ENCODE measurements at regions not wholly inside any gene's neighbourhood (a gene's known extent, or its start where the extent isn't known, plus 50 kb on each side); places are given as distances from the start of the nearest gene placed in this dataset.

DNA sequence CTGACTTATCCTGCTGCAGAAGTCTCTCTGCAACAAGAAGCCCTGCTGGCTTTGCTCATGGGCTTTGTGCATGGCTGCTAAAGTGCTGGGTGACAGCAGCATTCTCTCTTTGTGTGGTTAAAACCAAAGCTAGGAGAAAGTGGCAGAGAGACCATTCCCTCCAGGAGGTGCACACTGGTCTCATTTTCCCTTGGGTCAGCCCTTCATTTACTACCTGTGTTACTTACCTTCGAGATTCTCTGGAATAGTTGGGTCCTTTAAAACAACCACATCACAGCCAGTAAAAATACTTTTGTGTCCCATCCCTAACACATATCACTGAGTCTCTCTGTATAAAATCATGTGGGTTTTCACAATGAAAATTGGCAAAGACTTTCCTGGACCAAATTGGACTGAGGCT, 315.5 kb downstream of the IRX1 start:
- peaks cover 5% of the 10 kb centered on the region for H3K4me1 Mint-ChIP-seq (ENCODE audit: low read depth, unreplicated experiment)
- H3K36me3 Mint-ChIP-seq (ENCODE audit: low read depth, unreplicated experiment) = no peaks in the 10 kb centered on the region
- Histone ChIP-seq H3K36me3 (ENCODE audit: insufficient read depth, low read length) (no peaks in the 10 kb centered on the region), H3K27me3 (ENCODE audit: insufficient read depth, low read length) (no peaks in the 10 kb centered on the region), H3K9ac (ENCODE audit: low read length) (no peak overlapping the region), H3K27ac (ENCODE audit: low read depth, low read length) (no peak overlapping the region), H3K4me3 (ENCODE audit: insufficient read depth, low read depth, low read length) (no peak overlapping the region), H3K4me1 (ENCODE audit: insufficient read depth, low read length) (no peaks in the 10 kb centered on the region), H2AFZ (ENCODE audit: low read depth, low read length) (no peak overlapping the region), H3K4me2 (ENCODE audit: low read length) (no peak overlapping the region), H4K20me1 (ENCODE audit: insufficient read depth, low read length) (no peaks in the 10 kb centered on the region), H3K79me2 (ENCODE audit: insufficient read depth, low read length) (no peaks in the 10 kb centered on the region), H3K9me3 (ENCODE audit: insufficient read depth, low read depth, low read length) (no peaks in the 10 kb centered on the region)
- DNase-seq (ENCODE audit: low read depth) (no peak), FAIRE-seq (no peak)
- TF ChIP-seq EZH2 (IDR thresholded peaks at IDR 0.05; ENCODE audit: insufficient read depth, low read length) = no peak
- TF ChIP-seq, protein P1, sequence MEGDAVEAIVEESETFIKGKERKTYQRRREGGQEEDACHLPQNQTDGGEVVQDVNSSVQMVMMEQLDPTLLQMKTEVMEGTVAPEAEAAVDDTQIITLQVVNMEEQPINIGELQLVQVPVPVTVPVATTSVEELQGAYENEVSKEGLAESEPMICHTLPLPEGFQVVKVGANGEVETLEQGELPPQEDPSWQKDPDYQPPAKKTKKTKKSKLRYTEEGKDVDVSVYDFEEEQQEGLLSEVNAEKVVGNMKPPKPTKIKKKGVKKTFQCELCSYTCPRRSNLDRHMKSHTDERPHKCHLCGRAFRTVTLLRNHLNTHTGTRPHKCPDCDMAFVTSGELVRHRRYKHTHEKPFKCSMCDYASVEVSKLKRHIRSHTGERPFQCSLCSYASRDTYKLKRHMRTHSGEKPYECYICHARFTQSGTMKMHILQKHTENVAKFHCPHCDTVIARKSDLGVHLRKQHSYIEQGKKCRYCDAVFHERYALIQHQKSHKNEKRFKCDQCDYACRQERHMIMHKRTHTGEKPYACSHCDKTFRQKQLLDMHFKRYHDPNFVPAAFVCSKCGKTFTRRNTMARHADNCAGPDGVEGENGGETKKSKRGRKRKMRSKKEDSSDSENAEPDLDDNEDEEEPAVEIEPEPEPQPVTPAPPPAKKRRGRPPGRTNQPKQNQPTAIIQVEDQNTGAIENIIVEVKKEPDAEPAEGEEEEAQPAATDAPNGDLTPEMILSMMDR (IDR thresholded peaks at IDR 0.05; ENCODE audit: insufficient read depth, low read depth, low read length) = no peak
- no peaks in the 10 kb centered on the region for H3K9me3 Mint-ChIP-seq (ENCODE audit: unreplicated experiment)
- no peak overlapping the region for H3K27ac Mint-ChIP-seq (ENCODE audit: unreplicated experiment)
- peaks cover 13% of the 10 kb centered on the region for H3K27me3 Mint-ChIP-seq (ENCODE audit: low read depth, unreplicated experiment)
- no peak overlapping the region for H3K4me3 Mint-ChIP-seq (ENCODE audit: unreplicated experiment)

DNA sequence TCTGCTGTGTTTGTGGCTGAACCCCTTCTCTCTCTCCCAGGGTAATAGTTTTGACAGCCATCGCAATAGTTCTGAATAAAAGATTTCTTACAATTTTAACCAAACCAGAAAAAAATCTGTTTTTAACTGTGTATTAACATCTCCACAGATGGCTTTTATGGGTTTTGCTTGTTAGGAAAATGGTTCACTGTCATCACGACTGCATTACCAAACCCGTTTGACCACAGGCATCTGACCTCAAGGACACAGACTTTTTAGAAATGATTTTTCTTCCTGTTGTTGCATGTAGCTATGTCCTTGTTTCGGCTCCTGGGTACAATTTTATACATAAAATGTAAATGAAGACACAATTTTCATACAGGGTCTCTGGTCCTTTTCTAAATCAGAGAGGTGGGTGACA, 316.1 kb downstream of the IRX1 start:
- no peak for FAIRE-seq
- H3K36me3 ChIP-seq (ENCODE audit: insufficient read depth, low read length) = no peaks in the 10 kb centered on the region
- TF ChIP-seq, protein P1 (IDR thresholded peaks at IDR 0.05; ENCODE audit: insufficient read depth, low read depth, low read length) = no peak
- TF ChIP-seq EZH2 (IDR thresholded peaks at IDR 0.05; ENCODE audit: insufficient read depth, low read length) = no peak
- H3K9ac ChIP-seq (ENCODE audit: low read length) = no peak overlapping the region
- peak; percentile 7 for DNase-seq (ENCODE audit: low read depth)
- H3K4me2 ChIP-seq (ENCODE audit: low read length) = no peak overlapping the region
- H3K27me3 Mint-ChIP-seq (ENCODE audit: low read depth, unreplicated experiment) = peaks cover 9% of the 10 kb centered on the region
- H3K27ac ChIP-seq (ENCODE audit: low read depth, low read length) = no peak overlapping the region
- no peaks in the 10 kb centered on the region for H3K27me3 ChIP-seq (ENCODE audit: insufficient read depth, low read length)
- no peaks in the 10 kb centered on the region for H3K9me3 Mint-ChIP-seq (ENCODE audit: unreplicated experiment)
- H3K79me2 ChIP-seq (ENCODE audit: insufficient read depth, low read length) = no peaks in the 10 kb centered on the region
- H3K27ac Mint-ChIP-seq (ENCODE audit: unreplicated experiment) = no peak overlapping the region
- H3K4me3 Mint-ChIP-seq (ENCODE audit: unreplicated experiment) = no peak overlapping the region
- H3K4me1 ChIP-seq (ENCODE audit: insufficient read depth, low read length) = no peaks in the 10 kb centered on the region
- H3K4me3 ChIP-seq (ENCODE audit: insufficient read depth, low read depth, low read length) = no peak overlapping the region
- no peaks in the 10 kb centered on the region for H3K36me3 Mint-ChIP-seq (ENCODE audit: low read depth, unreplicated experiment)
- H2AFZ ChIP-seq (ENCODE audit: low read depth, low read length) = no peak overlapping the region
- peaks cover 5% of the 10 kb centered on the region for H3K4me1 Mint-ChIP-seq (ENCODE audit: low read depth, unreplicated experiment)
- no peaks in the 10 kb centered on the region for H3K9me3 ChIP-seq (ENCODE audit: insufficient read depth, low read depth, low read length)
- H4K20me1 ChIP-seq (ENCODE audit: insufficient read depth, low read length) = no peaks in the 10 kb centered on the region

DNA sequence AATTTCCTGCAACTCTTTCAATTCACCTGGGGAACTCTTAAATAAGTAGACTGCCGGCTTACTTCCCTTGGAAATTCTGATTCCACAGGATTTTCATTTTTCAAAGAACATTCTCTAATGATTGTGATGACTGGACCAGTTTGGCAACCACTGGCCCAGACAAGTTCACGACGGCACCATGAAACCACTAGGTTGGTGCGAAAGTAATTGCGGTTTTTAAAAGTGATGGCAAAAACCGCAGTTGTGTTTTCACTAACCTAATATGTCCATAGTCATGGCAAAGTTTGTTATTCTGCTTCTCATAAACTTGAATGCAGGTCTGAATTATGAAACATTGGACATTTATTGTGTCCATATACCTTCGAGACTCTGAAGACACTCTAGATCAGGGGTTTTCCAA, 317.2 kb downstream of the IRX1 start:
- H3K27ac Mint-ChIP-seq (ENCODE audit: unreplicated experiment) = no peak overlapping the region
- no peaks in the 10 kb centered on the region for H3K79me2 ChIP-seq (ENCODE audit: insufficient read depth, low read length)
- H3K27me3 ChIP-seq (ENCODE audit: insufficient read depth, low read length) = no peaks in the 10 kb centered on the region
- no peaks in the 10 kb centered on the region for H3K4me1 ChIP-seq (ENCODE audit: insufficient read depth, low read length)
- H3K4me3 Mint-ChIP-seq (ENCODE audit: unreplicated experiment) = no peak overlapping the region
- no peak overlapping the region for H3K9ac ChIP-seq (ENCODE audit: low read length)
- H3K4me3 ChIP-seq (ENCODE audit: insufficient read depth, low read depth, low read length) = no peak overlapping the region
- TF ChIP-seq, protein P1 (IDR thresholded peaks at IDR 0.05; ENCODE audit: insufficient read depth, low read depth, low read length) = no peak
- TF ChIP-seq EZH2 (IDR thresholded peaks at IDR 0.05; ENCODE audit: insufficient read depth, low read length) = no peak
- H3K36me3 Mint-ChIP-seq (ENCODE audit: low read depth, unreplicated experiment) = no peaks in the 10 kb centered on the region
- H3K9me3 Mint-ChIP-seq (ENCODE audit: unreplicated experiment) = no peaks in the 10 kb centered on the region
- peaks cover 6% of the 10 kb centered on the region for H3K27me3 Mint-ChIP-seq (ENCODE audit: low read depth, unreplicated experiment)
- no peak overlapping the region for H3K4me2 ChIP-seq (ENCODE audit: low read length)
- FAIRE-seq (no peak), DNase-seq (ENCODE audit: low read depth) (no peak)
- H3K9me3 ChIP-seq (ENCODE audit: insufficient read depth, low read depth, low read length) = no peaks in the 10 kb centered on the region
- no peak overlapping the region for H2AFZ ChIP-seq (ENCODE audit: low read depth, low read length)
- H3K36me3 ChIP-seq (ENCODE audit: insufficient read depth, low read length) = no peaks in the 10 kb centered on the region
- peaks cover 5% of the 10 kb centered on the region for H3K4me1 Mint-ChIP-seq (ENCODE audit: low read depth, unreplicated experiment)
- no peaks in the 10 kb centered on the region for H4K20me1 ChIP-seq (ENCODE audit: insufficient read depth, low read length)
- no peak overlapping the region for H3K27ac ChIP-seq (ENCODE audit: low read depth, low read length)
